OCI-LY3 (cell line): ENCODE measurements at regions not wholly inside any gene's neighbourhood (a gene's known extent, or its start where the extent isn't known, plus 50 kb on each side); places are given as distances from the start of the nearest gene placed in this dataset.
"Not testable (repeated sequence)": the region's sequence is repeated elsewhere in the genome, so short reads cannot be mapped to it uniquely, and the experiment has no call there.

Experiments
- H2AFZ ChIP-seq: fragments of 200-600, 300-600 bp; shearing (Covaris generic); 2 replicates; pipeline ENCODE4 v1.6.0; 2014; ENCODE audit warnings: antibody characterized with exemption, low read depth, low read length
- H3K27ac ChIP-seq: fragments of 200-600, 300-600 bp; sonication (generic); 2 replicates; pipeline ENCODE4 v1.5.1; 2014; ENCODE audit warnings: mild to moderate bottlenecking, low read length, moderate library complexity, mixed read lengths
- H3K27me3 ChIP-seq: fragments of 200-600, 300-600 bp; sonication (generic); 2 replicates; pipeline ENCODE4 v1.6.1; 2014; ENCODE audit warnings: low read depth, low read length, mixed read lengths
- H3K36me3 ChIP-seq: fragments of 200-600, 300-600 bp; sonication (generic); replicated peaks from 2 replicates; pipeline ENCODE3; 2014; ENCODE audit warnings: low read depth, low read length, mixed read lengths
- H3K4me1 ChIP-seq: fragments of 300-600, 200-600 bp; sonication (generic); 2 replicates; pipeline ENCODE4 v1.6.1; 2014; ENCODE audit warnings: low read length, mixed read lengths
- H3K4me2 ChIP-seq: fragments of 200-600, 300-600 bp; sonication (generic); 2 replicates; pipeline ENCODE4 v1.6.1; 2014; ENCODE audit warnings: low read length, mixed read lengths
- H3K4me3 ChIP-seq: fragments of 300-600, 200-600 bp; sonication (generic); 2 replicates; pipeline ENCODE4 v1.5.1; 2014; ENCODE audit warnings: antibody characterized with exemption, mild to moderate bottlenecking, low read length, moderate library complexity
- H3K79me2 ChIP-seq: fragments of 300-600, 200-600 bp; shearing (Covaris generic); 2 replicates; pipeline ENCODE4 v1.6.1; 2014; ENCODE audit warnings: mild to moderate bottlenecking, low read length, mixed read lengths
- H3K9ac ChIP-seq: fragments of 300-600, 200-600 bp; shearing (Covaris generic); 2 replicates; pipeline ENCODE4 v1.6.0; 2014; ENCODE audit warnings: mild to moderate bottlenecking, low read length, moderate library complexity
- H3K9me3 ChIP-seq: fragments of 200-600, 300-600 bp; shearing (Covaris generic); 2 replicates; pipeline ENCODE4 v1.6.1; 2014; ENCODE audit warnings: low read length, mixed read lengths; ENCODE audit not compliant: insufficient read depth
- H4K20me1 ChIP-seq: fragments of 200-600, 300-600 bp; sonication (generic); 2 replicates; pipeline ENCODE4 v1.6.1; 2016; ENCODE audit warnings: low read length, mixed read lengths; ENCODE audit not compliant: insufficient read depth
- EZH2phosphoT487 ChIP-seq: fragments of 200-600 bp; shearing (Covaris generic); IDR thresholded peaks from 2 replicates; pipeline ENCODE4 v1.6.1; 2018; ENCODE audit warnings: antibody characterized with exemption, mixed run types, low read depth
- TF ChIP-seq, protein P1 (sequence below): fragments of 200-600, 300-600 bp; sonication (generic); IDR thresholded peaks from 2 replicates; pipeline ENCODE4 v1.5.1; 2014; ENCODE audit warnings: antibody characterized with exemption, low read length, low read depth

DNA sequence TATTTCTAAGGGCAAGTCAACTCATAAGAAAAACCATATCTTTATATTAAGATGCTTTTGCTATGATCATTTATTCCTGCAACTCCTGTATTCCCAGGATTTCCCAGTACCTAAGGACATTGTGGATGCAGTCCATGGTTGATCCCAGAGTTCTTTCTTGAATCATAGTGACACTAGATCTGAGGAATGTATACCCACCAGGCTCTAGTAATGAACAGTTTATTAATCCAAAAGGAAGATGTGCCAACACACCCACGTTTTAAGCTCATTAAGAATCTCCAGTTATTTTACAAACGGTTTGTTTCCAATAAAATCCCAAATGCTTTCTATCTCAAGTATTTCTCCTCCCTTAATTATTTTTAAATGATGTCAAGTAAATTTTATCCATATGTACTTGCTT is 210.8 kb upstream of the ZEB2 start:
- H3K79me2 ChIP-seq: no peaks in the 10 kb centered on the region
- no peak overlapping the region for H3K4me2 ChIP-seq
- no peak overlapping the region for H3K9ac ChIP-seq
- no peak overlapping the region for H3K4me3 ChIP-seq
- no peak overlapping the region for H3K27ac ChIP-seq
- TF ChIP-seq, protein P1, sequence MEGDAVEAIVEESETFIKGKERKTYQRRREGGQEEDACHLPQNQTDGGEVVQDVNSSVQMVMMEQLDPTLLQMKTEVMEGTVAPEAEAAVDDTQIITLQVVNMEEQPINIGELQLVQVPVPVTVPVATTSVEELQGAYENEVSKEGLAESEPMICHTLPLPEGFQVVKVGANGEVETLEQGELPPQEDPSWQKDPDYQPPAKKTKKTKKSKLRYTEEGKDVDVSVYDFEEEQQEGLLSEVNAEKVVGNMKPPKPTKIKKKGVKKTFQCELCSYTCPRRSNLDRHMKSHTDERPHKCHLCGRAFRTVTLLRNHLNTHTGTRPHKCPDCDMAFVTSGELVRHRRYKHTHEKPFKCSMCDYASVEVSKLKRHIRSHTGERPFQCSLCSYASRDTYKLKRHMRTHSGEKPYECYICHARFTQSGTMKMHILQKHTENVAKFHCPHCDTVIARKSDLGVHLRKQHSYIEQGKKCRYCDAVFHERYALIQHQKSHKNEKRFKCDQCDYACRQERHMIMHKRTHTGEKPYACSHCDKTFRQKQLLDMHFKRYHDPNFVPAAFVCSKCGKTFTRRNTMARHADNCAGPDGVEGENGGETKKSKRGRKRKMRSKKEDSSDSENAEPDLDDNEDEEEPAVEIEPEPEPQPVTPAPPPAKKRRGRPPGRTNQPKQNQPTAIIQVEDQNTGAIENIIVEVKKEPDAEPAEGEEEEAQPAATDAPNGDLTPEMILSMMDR: no peak
- TF ChIP-seq EZH2phosphoT487: no peak
- H3K9me3 ChIP-seq: 0 out of 2 replicates have a peak, but pooled peaks cover 6% of the 10 kb centered on the region
- no peak overlapping the region for H2AFZ ChIP-seq
- H4K20me1 ChIP-seq: no peaks in the 10 kb centered on the region
- no peaks in the 10 kb centered on the region for H3K36me3 ChIP-seq
- H3K27me3 ChIP-seq: no peaks in the 10 kb centered on the region
- no peaks in the 10 kb centered on the region for H3K4me1 ChIP-seq

- H3K9ac ChIP-seq, H3K27me3 ChIP-seq, H3K36me3 ChIP-seq, H3K4me2 ChIP-seq, H3K9me3 ChIP-seq, H3K4me1 ChIP-seq, H2AFZ ChIP-seq, H3K79me2 ChIP-seq, H4K20me1 ChIP-seq, H3K27ac ChIP-seq, H3K4me3 ChIP-seq: not testable (repeated sequence)
These were observed 204.5 kb upstream of the ZEB2 start for GRCh38 chr2:144724460-144724859.

- Histone ChIP-seq H3K79me2 (no peaks in the 10 kb centered on the region), H3K36me3 (peaks cover 10% of the 10 kb centered on the region), H3K9ac (no peak overlapping the region), H3K4me3 (no peak overlapping the region), H3K9me3 (peaks cover 11% of the 10 kb centered on the region), H2AFZ (no peak overlapping the region), H3K4me1 (no peaks in the 10 kb centered on the region), H3K27ac (no peak overlapping the region), H3K27me3 (no peaks in the 10 kb centered on the region), H4K20me1 (no peaks in the 10 kb centered on the region), H3K4me2 (no peak overlapping the region)
- TF ChIP-seq, protein P1: no peak
- TF ChIP-seq EZH2phosphoT487: no peak
These were observed 198.5 kb upstream of the ZEB2 start for GRCh38 chr2:144718376-144718775.

DNA sequence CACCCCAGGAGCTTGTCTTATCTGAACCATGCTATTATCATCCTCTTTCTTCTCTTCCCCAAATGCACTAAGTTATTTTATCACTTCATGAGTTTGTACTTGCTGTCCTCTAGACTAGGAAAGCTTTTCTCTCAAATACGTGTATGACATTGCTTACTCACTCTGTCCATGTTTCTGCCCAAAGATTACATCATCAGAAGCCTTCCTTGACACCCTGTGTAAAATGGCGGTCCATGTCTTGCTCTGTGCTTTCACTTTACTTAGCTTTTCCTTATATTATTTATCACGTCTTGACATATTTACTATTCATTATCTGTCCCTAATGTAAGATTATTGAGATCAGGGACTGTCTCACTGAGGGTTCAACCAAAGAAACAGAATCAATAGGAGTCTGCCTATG is 196.1 kb upstream of the ZEB2 start:
- Histone ChIP-seq H2AFZ (no peak overlapping the region), H3K4me2 (no peak overlapping the region)
- no peak for TF ChIP-seq EZH2phosphoT487

DNA sequence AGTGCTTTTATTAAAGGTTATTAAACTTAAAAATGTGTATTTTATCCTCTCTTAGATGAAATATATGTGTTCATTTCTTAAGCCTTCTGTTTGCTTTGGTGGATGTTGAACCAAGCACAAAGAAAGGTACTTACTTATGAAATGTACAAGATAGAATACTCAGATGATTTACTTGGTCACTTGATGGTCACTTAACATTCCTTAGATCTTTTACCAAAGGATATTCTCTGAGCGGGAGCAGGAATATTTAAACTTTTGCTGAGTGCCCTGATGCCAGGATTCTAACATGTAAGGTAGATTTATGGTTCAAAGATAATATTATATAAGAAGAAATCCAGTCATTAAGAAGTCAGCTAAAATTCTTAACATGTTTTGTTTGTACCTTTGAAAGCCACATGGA is 193.5 kb upstream of the ZEB2 start:
- H3K9ac ChIP-seq: no peak overlapping the region
- H3K27me3 ChIP-seq: no peaks in the 10 kb centered on the region
- no peak overlapping the region for H3K27ac ChIP-seq
- TF ChIP-seq, protein P1: no peak
- no peak for TF ChIP-seq EZH2phosphoT487
- H3K79me2 ChIP-seq: no peaks in the 10 kb centered on the region
- H3K4me1 ChIP-seq: no peaks in the 10 kb centered on the region
- H3K4me3 ChIP-seq: no peak overlapping the region
- no peak overlapping the region for H3K4me2 ChIP-seq
- H3K9me3 ChIP-seq: peaks cover 6% of the 10 kb centered on the region
- no peak overlapping the region for H2AFZ ChIP-seq
- peaks cover 10% of the 10 kb centered on the region for H3K36me3 ChIP-seq
- H4K20me1 ChIP-seq: no peaks in the 10 kb centered on the region

More for the DNA sequence above, 196.1 kb upstream of the ZEB2 start:
- H3K79me2 ChIP-seq: no peaks in the 10 kb centered on the region
- H3K9me3 ChIP-seq: peaks cover 11% of the 10 kb centered on the region
- peaks cover 10% of the 10 kb centered on the region for H3K36me3 ChIP-seq
- H3K4me3 ChIP-seq: no peak overlapping the region
- H3K27me3 ChIP-seq: no peaks in the 10 kb centered on the region
- H3K4me1 ChIP-seq: no peaks in the 10 kb centered on the region
- H3K27ac ChIP-seq: no peak overlapping the region
- H4K20me1 ChIP-seq: no peaks in the 10 kb centered on the region
- H3K9ac ChIP-seq: no peak overlapping the region
